ENCODE measurements at regions not wholly inside any gene's neighbourhood (a gene's known extent, or its start where the extent isn't known, plus 50 kb on each side); places are given as distances from the start of the nearest gene placed in this dataset.
"Not testable (repeated sequence)": the region's sequence is repeated elsewhere in the genome, so short reads cannot be mapped to it uniquely, and the experiment has no call there.

GRCh38 chr15:94847325-94847724 is 616.0 kb downstream of the MCTP2 start:
- TF ChIP-seq JUND (IDR thresholded peaks at IDR 0.05; ENCODE audit: low read depth), result no peak
- DNase-seq (ENCODE audit: low read depth in 1 of 2, low spot score in 1 of 2), result no peak
- in situ Hi-C loops (cut with HindIII; ENCODE audit: low pct_unique_long_range_greater_than_20kb, low sequenced_read_pairs), result no loop called here

GRCh38 chr15:94848054-94848453 is 616.7 kb downstream of the MCTP2 start:
- no peak for DNase-seq (ENCODE audit: low read depth in 1 of 2, low spot score in 1 of 2)
- in situ Hi-C loops (cut with HindIII; ENCODE audit: low pct_unique_long_range_greater_than_20kb, low sequenced_read_pairs), result no loop called here
- no peak for TF ChIP-seq JUND (IDR thresholded peaks at IDR 0.05; ENCODE audit: low read depth)

GRCh38 chr15:94855018-94855408 is 623.7 kb downstream of the MCTP2 start:
- TF ChIP-seq JUND (IDR thresholded peaks at IDR 0.05; ENCODE audit: low read depth), result no peak
- DNase-seq (ENCODE audit: low read depth in 1 of 2, low spot score in 1 of 2), result no peak
- in situ Hi-C loops (cut with HindIII; ENCODE audit: low pct_unique_long_range_greater_than_20kb, low sequenced_read_pairs), result no loop called here

GRCh38 chr15:94855409-94856266 is 624.3 kb downstream of the MCTP2 start:
- TF ChIP-seq JUND (IDR thresholded peaks at IDR 0.05; ENCODE audit: low read depth), result no peak
- in situ Hi-C loops (cut with HindIII; ENCODE audit: low pct_unique_long_range_greater_than_20kb, low sequenced_read_pairs), result no loop called here
- no peak for DNase-seq (ENCODE audit: low read depth in 1 of 2, low spot score in 1 of 2)

GRCh38 chr15:94856267-94856854 is 625.0 kb downstream of the MCTP2 start:
- in situ Hi-C loops (cut with HindIII; ENCODE audit: low pct_unique_long_range_greater_than_20kb, low sequenced_read_pairs), result no loop called here
- DNase-seq (ENCODE audit: low read depth in 1 of 2, low spot score in 1 of 2), result no peak
- no peak for TF ChIP-seq JUND (IDR thresholded peaks at IDR 0.05; ENCODE audit: low read depth)

- no peak for TF ChIP-seq JUND (IDR thresholded peaks at IDR 0.05; ENCODE audit: low read depth)
- in situ Hi-C loops (cut with HindIII; ENCODE audit: low pct_unique_long_range_greater_than_20kb, low sequenced_read_pairs), result no loop called here
- no peak for DNase-seq (ENCODE audit: low read depth in 1 of 2, low spot score in 1 of 2)
Measured at GRCh38 chr15:94857466-94857865, 626.1 kb downstream of the MCTP2 start.

- in situ Hi-C loops (cut with HindIII; ENCODE audit: low pct_unique_long_range_greater_than_20kb, low sequenced_read_pairs), result no loop called here
- no peak for TF ChIP-seq JUND (IDR thresholded peaks at IDR 0.05; ENCODE audit: low read depth)
- DNase-seq (ENCODE audit: low read depth in 1 of 2, low spot score in 1 of 2), result no peak
Measured at GRCh38 chr15:94858011-94858410, 626.6 kb downstream of the MCTP2 start.

- no peak for TF ChIP-seq JUND (IDR thresholded peaks at IDR 0.05; ENCODE audit: low read depth)
- in situ Hi-C loops (cut with HindIII; ENCODE audit: low pct_unique_long_range_greater_than_20kb, low sequenced_read_pairs), result no loop called here
- peak; percentile 56 to 59 for DNase-seq (ENCODE audit: low read depth in 1 of 2, low spot score in 1 of 2)
Measured at GRCh38 chr15:94858449-94858848, 627.1 kb downstream of the MCTP2 start.

GRCh38 chr15:94858920-94859319 is 627.6 kb downstream of the MCTP2 start:
- TF ChIP-seq JUND (IDR thresholded peaks at IDR 0.05; ENCODE audit: low read depth), result no peak
- in situ Hi-C loops (cut with HindIII; ENCODE audit: low pct_unique_long_range_greater_than_20kb, low sequenced_read_pairs), result no loop called here
- peak in 1 of 2 experiments; percentile 20 for DNase-seq (ENCODE audit: low read depth in 1 of 2, low spot score in 1 of 2)

GRCh38 chr15:94864600-94864999 is 633.2 kb downstream of the MCTP2 start:
- in situ Hi-C loops (cut with HindIII; ENCODE audit: low pct_unique_long_range_greater_than_20kb, low sequenced_read_pairs), result no loop called here
- TF ChIP-seq JUND (IDR thresholded peaks at IDR 0.05; ENCODE audit: low read depth), result no peak
- no peak for DNase-seq (ENCODE audit: low read depth in 1 of 2, low spot score in 1 of 2)

- DNase-seq (ENCODE audit: low read depth in 1 of 2, low spot score in 1 of 2); in situ Hi-C loops (cut with HindIII; ENCODE audit: low pct_unique_long_range_greater_than_20kb, low sequenced_read_pairs): not testable (repeated sequence)
Measured at GRCh38 chr15:94868265-94868664, 636.9 kb downstream of the MCTP2 start.

- DNase-seq (ENCODE audit: low read depth in 1 of 2, low spot score in 1 of 2), result no peak
- no peak for TF ChIP-seq JUND (IDR thresholded peaks at IDR 0.05; ENCODE audit: low read depth)
- in situ Hi-C loops (cut with HindIII; ENCODE audit: low pct_unique_long_range_greater_than_20kb, low sequenced_read_pairs), result no loop called here
Measured at GRCh38 chr15:94875550-94875949, 644.2 kb downstream of the MCTP2 start.

- DNase-seq (ENCODE audit: low read depth in 1 of 2, low spot score in 1 of 2), result peak in 1 of 2 experiments; percentile 6
- TF ChIP-seq JUND (IDR thresholded peaks at IDR 0.05; ENCODE audit: low read depth), result no peak
- in situ Hi-C loops (cut with HindIII; ENCODE audit: low pct_unique_long_range_greater_than_20kb, low sequenced_read_pairs), result no loop called here
Measured at GRCh38 chr15:94877833-94878232, 646.5 kb downstream of the MCTP2 start.

All from T47D (cell line).